PC-9 (cell line): ENCODE measurements at regions not wholly inside any gene's neighbourhood (a gene's known extent, or its start where the extent isn't known, plus 50 kb on each side); places are given as distances from the start of the nearest gene placed in this dataset.

ENCODE experiments used
- EZH2 ChIP-seq: fragments of 200-600 bp; sonication (generic); IDR thresholded peaks from 2 replicates; pipeline ENCODE4 v1.8.0; 2017; ENCODE audit warnings: antibody characterized with exemption, low read depth
- TF ChIP-seq, protein P1 (sequence below): fragments of 200-600 bp; sonication (generic); conservative IDR thresholded peaks from 2 replicates; pipeline ENCODE4 v1.6.1; 2017; ENCODE audit warnings: mixed run types, antibody characterized with exemption, mild to moderate bottlenecking, moderate library complexity

GRCh38 chr2:15820927-15821326, 119.4 kb upstream of the MYCN start:
- TF ChIP-seq, protein P1, sequence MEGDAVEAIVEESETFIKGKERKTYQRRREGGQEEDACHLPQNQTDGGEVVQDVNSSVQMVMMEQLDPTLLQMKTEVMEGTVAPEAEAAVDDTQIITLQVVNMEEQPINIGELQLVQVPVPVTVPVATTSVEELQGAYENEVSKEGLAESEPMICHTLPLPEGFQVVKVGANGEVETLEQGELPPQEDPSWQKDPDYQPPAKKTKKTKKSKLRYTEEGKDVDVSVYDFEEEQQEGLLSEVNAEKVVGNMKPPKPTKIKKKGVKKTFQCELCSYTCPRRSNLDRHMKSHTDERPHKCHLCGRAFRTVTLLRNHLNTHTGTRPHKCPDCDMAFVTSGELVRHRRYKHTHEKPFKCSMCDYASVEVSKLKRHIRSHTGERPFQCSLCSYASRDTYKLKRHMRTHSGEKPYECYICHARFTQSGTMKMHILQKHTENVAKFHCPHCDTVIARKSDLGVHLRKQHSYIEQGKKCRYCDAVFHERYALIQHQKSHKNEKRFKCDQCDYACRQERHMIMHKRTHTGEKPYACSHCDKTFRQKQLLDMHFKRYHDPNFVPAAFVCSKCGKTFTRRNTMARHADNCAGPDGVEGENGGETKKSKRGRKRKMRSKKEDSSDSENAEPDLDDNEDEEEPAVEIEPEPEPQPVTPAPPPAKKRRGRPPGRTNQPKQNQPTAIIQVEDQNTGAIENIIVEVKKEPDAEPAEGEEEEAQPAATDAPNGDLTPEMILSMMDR, result no peak
- no peak for TF ChIP-seq EZH2
